NCI-H446 (cell line): ENCODE measurements at regions not wholly inside any gene's neighbourhood (a gene's known extent, or its start where the extent isn't known, plus 50 kb on each side); places are given as distances from the start of the nearest gene placed in this dataset.

ENCODE experiments used
- DNase-seq, 2 experiments: peaks; one replicate each; lab custom pipeline; 2025; lab: John Stamatoyannopoulos, UW

GRCh38 chr14:56868660-56869059 is 58.4 kb upstream of the OTX2 start:
- no peak for DNase-seq

DNA sequence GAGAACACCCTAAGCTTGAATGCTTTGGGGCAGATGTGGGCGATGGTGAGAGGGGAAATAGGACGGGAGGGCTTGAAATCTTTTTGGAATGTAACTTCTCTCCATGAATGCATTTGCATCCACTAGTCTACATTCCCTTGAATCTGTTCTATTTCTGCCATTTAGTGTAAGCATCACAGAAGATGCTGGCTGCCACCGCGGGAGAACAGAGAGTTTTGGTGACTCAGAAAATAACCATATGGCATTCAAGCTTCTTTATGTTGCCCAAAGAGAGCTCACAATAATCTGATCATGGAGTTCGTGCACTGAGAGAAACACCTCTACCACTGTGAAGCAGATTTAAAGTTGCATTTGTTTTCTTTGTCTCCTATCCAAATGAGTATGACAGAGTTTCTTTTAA is 52.6 kb upstream of the OTX2 start:
- no peak for DNase-seq

- no peak for DNase-seq
Observed at GRCh38 chr14:56860441-56860840, 50.2 kb upstream of the OTX2 start.
